ENCODE measurements at regions not wholly inside any gene's neighbourhood (a gene's known extent, or its start where the extent isn't known, plus 50 kb on each side); places are given as distances from the start of the nearest gene placed in this dataset.
"Not testable (repeated sequence)": the region's sequence is repeated elsewhere in the genome, so short reads cannot be mapped to it uniquely, and the experiment has no call there.

DNA sequence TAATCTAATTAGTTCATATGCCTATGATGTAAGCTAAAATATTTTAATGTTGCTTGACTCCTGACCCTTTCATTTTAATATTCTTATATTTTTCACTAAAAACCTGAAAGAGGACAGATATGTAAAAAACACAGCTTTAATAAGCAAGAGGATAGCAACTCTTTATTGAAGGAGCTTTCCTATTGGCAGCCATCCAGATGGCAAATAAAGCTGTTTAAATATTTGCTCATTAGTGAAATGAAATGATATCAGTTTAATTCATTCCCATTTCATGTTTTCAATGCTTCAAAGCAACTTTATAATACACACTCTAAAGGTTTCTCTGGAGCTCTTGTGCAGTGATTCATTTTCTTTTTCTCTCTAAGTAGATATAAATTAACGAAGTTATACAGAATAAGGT lies 473.4 kb downstream of the PCDH7 start:
- no peaks in the 10 kb centered on the region for H3K27me3 ChIP-seq
- H3K4me1 ChIP-seq: no peaks in the 10 kb centered on the region
- 86 to 91% methylated on average over 1 of the region's 1 CpG for WGBS, 2 donors
- H3K27ac ChIP-seq: no peak overlapping the region
- no peaks in the 10 kb centered on the region for H3K9me3 ChIP-seq
- no peak for TF ChIP-seq POLR2A (IDR thresholded peaks at IDR 0.05)
- TF ChIP-seq, protein P1, sequence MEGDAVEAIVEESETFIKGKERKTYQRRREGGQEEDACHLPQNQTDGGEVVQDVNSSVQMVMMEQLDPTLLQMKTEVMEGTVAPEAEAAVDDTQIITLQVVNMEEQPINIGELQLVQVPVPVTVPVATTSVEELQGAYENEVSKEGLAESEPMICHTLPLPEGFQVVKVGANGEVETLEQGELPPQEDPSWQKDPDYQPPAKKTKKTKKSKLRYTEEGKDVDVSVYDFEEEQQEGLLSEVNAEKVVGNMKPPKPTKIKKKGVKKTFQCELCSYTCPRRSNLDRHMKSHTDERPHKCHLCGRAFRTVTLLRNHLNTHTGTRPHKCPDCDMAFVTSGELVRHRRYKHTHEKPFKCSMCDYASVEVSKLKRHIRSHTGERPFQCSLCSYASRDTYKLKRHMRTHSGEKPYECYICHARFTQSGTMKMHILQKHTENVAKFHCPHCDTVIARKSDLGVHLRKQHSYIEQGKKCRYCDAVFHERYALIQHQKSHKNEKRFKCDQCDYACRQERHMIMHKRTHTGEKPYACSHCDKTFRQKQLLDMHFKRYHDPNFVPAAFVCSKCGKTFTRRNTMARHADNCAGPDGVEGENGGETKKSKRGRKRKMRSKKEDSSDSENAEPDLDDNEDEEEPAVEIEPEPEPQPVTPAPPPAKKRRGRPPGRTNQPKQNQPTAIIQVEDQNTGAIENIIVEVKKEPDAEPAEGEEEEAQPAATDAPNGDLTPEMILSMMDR (IDR thresholded peaks at IDR 0.05): no peak
- DNase-seq: no peak
- H3K36me3 ChIP-seq (ENCODE audit: low read depth, missing control alignments): no peaks in the 10 kb centered on the region
- intact Hi-C loops (cut with DNase I; ENCODE audit: low total_unique reads): no loop called here
- H3K4me3 ChIP-seq: no peak overlapping the region

DNA sequence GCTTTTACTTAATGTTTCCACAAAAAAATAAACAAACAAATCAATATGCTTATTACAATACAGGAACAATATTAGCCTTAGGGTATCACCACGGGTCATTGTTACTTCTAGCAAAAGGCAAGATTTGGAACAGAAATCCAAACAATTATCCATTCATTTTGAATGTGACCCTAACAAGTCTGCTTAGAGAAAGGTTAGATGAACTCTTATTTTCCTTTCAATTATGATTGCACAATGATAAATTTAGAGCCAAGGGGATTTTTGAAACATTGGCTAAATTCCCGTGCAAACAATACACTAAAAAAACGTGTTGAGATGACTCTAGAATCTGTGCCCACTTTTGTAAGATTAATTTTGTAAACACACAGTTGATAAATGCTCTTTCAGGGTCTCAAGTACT lies 474.7 kb downstream of the PCDH7 start:
- Histone ChIP-seq H3K36me3 (ENCODE audit: low read depth, missing control alignments) (no peaks in the 10 kb centered on the region), H3K9me3 (no peaks in the 10 kb centered on the region), H3K4me3 (no peak overlapping the region), H3K27ac (no peak overlapping the region), H3K4me1 (no peaks in the 10 kb centered on the region), H3K27me3 (no peaks in the 10 kb centered on the region)
- WGBS, 2 donors: 70 to 71% methylated on average over 3 of the region's 3 CpGs
- TF ChIP-seq, protein P1 (IDR thresholded peaks at IDR 0.05): no peak
- TF ChIP-seq POLR2A (IDR thresholded peaks at IDR 0.05): no peak
- no peak for DNase-seq
- intact Hi-C loops (cut with DNase I; ENCODE audit: low total_unique reads): no loop called here

DNA sequence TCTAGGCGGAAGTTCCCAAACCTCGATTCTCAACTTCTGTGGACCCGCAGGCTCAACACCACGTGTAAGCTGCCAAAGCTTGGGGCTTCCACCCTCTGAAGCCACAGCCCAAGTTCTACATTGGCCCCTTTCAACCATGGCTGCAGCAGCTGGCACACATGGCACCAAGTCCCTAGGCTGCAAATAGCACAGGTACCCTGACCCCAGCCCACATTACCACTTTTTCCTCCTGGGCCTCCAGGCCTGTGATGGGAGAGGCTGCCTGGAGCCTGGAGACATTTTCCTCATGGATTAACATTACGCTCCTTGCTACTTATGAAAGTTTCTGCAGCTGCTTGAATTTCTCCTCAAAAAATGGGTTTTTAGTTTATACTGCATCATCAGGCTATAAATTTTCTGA lies 479.5 kb downstream of the PCDH7 start:
- DNase-seq: no peak
- Histone ChIP-seq H3K4me1 (no peaks in the 10 kb centered on the region), H3K4me3 (no peak overlapping the region), H3K27me3 (no peaks in the 10 kb centered on the region), H3K36me3 (ENCODE audit: low read depth, missing control alignments) (no peaks in the 10 kb centered on the region), H3K9me3 (no peaks in the 10 kb centered on the region), H3K27ac (no peak overlapping the region)
- intact Hi-C loops (cut with DNase I; ENCODE audit: low total_unique reads): no loop called here
- WGBS, 2 donors: 80 to 92% methylated on average over 4 to 5 of the region's 5 CpGs
- TF ChIP-seq, protein P1 (IDR thresholded peaks at IDR 0.05): no peak
- no peak for TF ChIP-seq POLR2A (IDR thresholded peaks at IDR 0.05)

DNA sequence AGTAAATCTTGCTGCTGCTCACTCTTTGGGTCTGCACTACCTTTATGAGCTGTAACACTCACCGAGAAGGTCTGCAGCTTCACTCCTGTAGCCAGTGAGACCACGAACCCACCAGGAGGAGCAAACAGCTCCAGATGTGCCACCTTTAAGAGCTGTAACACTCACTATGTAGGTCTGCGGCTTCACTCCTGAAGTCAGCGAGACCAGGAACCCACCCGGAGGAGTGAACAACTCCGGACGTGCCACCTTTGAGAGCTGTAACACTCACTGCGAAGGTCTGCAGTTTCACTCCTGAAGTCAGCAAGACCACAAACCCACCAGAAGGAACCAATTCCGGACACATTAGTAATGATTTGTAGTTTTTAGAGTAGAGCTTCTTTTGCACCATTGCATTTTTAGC lies 481.9 kb downstream of the PCDH7 start:
- intact Hi-C loops (cut with DNase I; ENCODE audit: low total_unique reads); H3K27ac ChIP-seq; H3K4me3 ChIP-seq; H3K4me1 ChIP-seq; H3K27me3 ChIP-seq; H3K36me3 ChIP-seq (ENCODE audit: low read depth, missing control alignments); H3K9me3 ChIP-seq; DNase-seq: not testable (repeated sequence)
- WGBS, 2 donors: 75 to 91% methylated on average over 9 of the region's 9 CpGs

DNA sequence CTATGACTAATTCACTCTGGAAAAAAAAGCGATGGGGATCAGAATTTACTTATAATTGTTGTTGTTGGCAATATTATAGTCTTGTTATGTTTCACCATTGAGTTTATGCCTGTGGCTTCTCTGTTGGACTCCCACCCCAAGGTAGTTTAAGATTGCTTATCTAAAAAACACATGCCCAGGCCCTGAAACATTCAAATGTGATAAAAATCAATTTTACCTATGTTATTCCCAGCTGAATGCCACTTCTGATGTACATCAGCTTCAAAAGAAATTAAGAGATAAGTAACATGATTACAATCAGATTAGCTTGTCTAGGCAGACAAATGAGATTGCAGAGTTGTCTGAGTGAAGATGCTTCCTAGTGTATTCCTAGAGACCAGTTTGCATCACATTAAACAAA lies 484.7 kb downstream of the PCDH7 start:
- H3K36me3 ChIP-seq (ENCODE audit: low read depth, missing control alignments): no peaks in the 10 kb centered on the region
- no peaks in the 10 kb centered on the region for H3K4me1 ChIP-seq
- intact Hi-C loops (cut with DNase I; ENCODE audit: low total_unique reads): no loop called here
- no peak for DNase-seq
- 68 to 83% methylated on average over 1 of the region's 1 CpG for WGBS, 2 donors
- no peak overlapping the region for H3K27ac ChIP-seq
- H3K27me3 ChIP-seq: no peaks in the 10 kb centered on the region
- no peak overlapping the region for H3K4me3 ChIP-seq
- H3K9me3 ChIP-seq: no peaks in the 10 kb centered on the region
- TF ChIP-seq, protein P1 (IDR thresholded peaks at IDR 0.05): no peak
- no peak for TF ChIP-seq POLR2A (IDR thresholded peaks at IDR 0.05)
